Hepatocyte (in vitro differentiated cells): ENCODE measurements at regions not wholly inside any gene's neighbourhood (a gene's known extent, or its start where the extent isn't known, plus 50 kb on each side); places are given as distances from the start of the nearest gene placed in this dataset.

ENCODE experiments used
- EZH2 ChIP-seq: fragments of 200-600 bp; sonication (generic); IDR thresholded peaks from 2 replicates; pipeline ENCODE4 v1.6.1; 2016; ENCODE audit warnings: antibody characterized with exemption, mild to moderate bottlenecking, borderline replicate concordance
- EZH2phosphoT487 ChIP-seq: fragments of 200-600 bp; sonication (generic); IDR thresholded peaks from one replicate; pipeline ENCODE4 v1.6.1; 2018; ENCODE audit warnings: antibody characterized with exemption, mild to moderate bottlenecking, low read depth, moderate library complexity; ENCODE audit not compliant: unreplicated experiment, severe bottlenecking
- TF ChIP-seq, protein P1 (sequence below): fragments of 200-600 bp; sonication (generic); IDR thresholded peaks from 2 replicates; pipeline ENCODE4 v1.5.1; 2016; ENCODE audit warnings: antibody characterized with exemption, mild to moderate bottlenecking; ENCODE audit not compliant: poor library complexity

DNA sequence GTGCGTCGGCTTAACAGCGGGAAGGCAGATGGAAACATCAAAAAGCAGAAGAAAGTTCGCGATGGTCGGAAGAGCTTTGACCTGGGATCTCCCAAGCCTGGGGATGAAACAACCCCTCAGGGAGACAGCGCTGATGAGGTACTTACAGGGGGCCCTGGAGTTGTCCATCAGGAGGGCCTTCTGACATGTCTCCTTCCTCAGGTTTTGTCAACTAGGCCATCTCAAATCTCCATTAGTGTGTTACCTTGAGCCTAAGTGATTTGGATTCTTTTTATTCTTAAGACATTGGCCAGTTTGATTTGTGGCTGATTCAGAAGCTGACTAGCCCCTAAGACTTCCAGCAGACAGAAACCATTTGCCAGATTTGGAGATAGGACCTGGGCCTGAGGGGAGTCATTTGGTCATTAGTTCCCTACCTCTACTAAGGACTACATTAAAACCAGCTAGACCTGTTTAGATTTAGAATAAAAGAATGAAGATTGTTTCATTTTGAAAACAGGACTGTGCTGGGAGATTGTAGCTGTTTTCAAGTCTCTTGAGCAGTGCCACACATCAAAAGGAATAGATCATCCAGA lies 97.6 kb upstream of the UMPS start:
- TF ChIP-seq, protein P1, sequence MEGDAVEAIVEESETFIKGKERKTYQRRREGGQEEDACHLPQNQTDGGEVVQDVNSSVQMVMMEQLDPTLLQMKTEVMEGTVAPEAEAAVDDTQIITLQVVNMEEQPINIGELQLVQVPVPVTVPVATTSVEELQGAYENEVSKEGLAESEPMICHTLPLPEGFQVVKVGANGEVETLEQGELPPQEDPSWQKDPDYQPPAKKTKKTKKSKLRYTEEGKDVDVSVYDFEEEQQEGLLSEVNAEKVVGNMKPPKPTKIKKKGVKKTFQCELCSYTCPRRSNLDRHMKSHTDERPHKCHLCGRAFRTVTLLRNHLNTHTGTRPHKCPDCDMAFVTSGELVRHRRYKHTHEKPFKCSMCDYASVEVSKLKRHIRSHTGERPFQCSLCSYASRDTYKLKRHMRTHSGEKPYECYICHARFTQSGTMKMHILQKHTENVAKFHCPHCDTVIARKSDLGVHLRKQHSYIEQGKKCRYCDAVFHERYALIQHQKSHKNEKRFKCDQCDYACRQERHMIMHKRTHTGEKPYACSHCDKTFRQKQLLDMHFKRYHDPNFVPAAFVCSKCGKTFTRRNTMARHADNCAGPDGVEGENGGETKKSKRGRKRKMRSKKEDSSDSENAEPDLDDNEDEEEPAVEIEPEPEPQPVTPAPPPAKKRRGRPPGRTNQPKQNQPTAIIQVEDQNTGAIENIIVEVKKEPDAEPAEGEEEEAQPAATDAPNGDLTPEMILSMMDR = no peak
- TF ChIP-seq EZH2 (no peak), EZH2phosphoT487 (no peak)
